Naive thymus-derived CD4-positive, alpha-beta T cell (primary cell): ENCODE measurements at regions not wholly inside any gene's neighbourhood (a gene's known extent, or its start where the extent isn't known, plus 50 kb on each side); places are given as distances from the start of the nearest gene placed in this dataset.

ENCODE experiments used
- ATAC-seq: fragments of 150-1000 bp; cut with Tn5 transposase; 2 replicates; pipeline ENCODE4 v1.10.0; 2021; ENCODE audit warnings: mild to moderate bottlenecking, moderate library complexity
- CTCF ChIA-PET: fragments of 350-600 bp; sonication (Branson Sonifier 250); formaldehyde crosslinking; loops from one replicate; lab custom pipeline; 2021; ENCODE audit warnings: antibody characterized with exemption; lab: Charles Lee
- POLR2A ChIA-PET: fragments of 350-600 bp; sonication (Branson Sonifier 250); formaldehyde crosslinking; loops from one replicate; lab custom pipeline; 2021; ENCODE audit warnings: antibody characterized with exemption, inconsistent platforms; lab: Charles Lee
- DNase-seq, 9 donors: peaks; one replicate each; pipeline versions ENCODE4 v3.0.0 to v3.0.0-alpha.2; 2020 to 2022; ENCODE audit warnings: mixed read lengths in 1 of 9
- H3K27ac ChIP-seq: one replicate; pipeline ENCODE4 v1.7.0; 2013; ENCODE audit warnings: mild to moderate bottlenecking, low read depth, low read length, moderate library complexity
- H3K27me3 ChIP-seq, 2 donors: one replicate each; pipeline ENCODE4 v1.7.0; 2013; ENCODE audit warnings: low read length in 2 of 2, mild to moderate bottlenecking in 2 of 2, moderate library complexity in 2 of 2; ENCODE audit not compliant: control insufficient read depth in 2 of 2, insufficient read depth in 2 of 2
- H3K36me3 ChIP-seq, 3 experiments: 1 replicate in 2 of 3; 2 replicates in 1 of 3; pipeline ENCODE4 v1.7.0; 2013; ENCODE audit warnings: low read length in 3 of 3, mild to moderate bottlenecking in 3 of 3, moderate library complexity in 1 of 3; ENCODE audit not compliant: insufficient read depth in 3 of 3, control insufficient read depth in 2 of 3
- H3K4me1 ChIP-seq, 2 donors: one replicate each; pipeline ENCODE4 v1.7.0; 2013; ENCODE audit warnings: low read length in 2 of 2, mild to moderate bottlenecking in 2 of 2, moderate library complexity in 1 of 2; ENCODE audit not compliant: control insufficient read depth in 2 of 2, insufficient read depth in 2 of 2
- H3K4me3 ChIP-seq: 2 replicates; pipeline ENCODE4 v1.7.0; 2013; ENCODE audit warnings: mild to moderate bottlenecking, low read length
- H3K9me3 ChIP-seq, 3 experiments: 1 replicate in 2 of 3; 2 replicates in 1 of 3; pipeline ENCODE4 v1.7.0; 2013; ENCODE audit warnings: low read length in 3 of 3; ENCODE audit not compliant: control insufficient read depth in 2 of 3
- H3K27ac Mint-ChIP-seq, 9 donors: one replicate each; pipeline ENCODE4 v1.8.0; 2020 to 2022; ENCODE audit warnings: mixed read lengths in 9 of 9, mild to moderate bottlenecking in 8 of 9, moderate library complexity in 5 of 9, inconsistent platforms in 2 of 9
- H3K27me3 Mint-ChIP-seq, 5 donors: one replicate each; pipeline ENCODE4 v1.8.0; 2021 to 2022; ENCODE audit warnings: mixed read lengths in 5 of 5, mild to moderate bottlenecking in 1 of 5
- H3K36me3 Mint-ChIP-seq, 5 donors: one replicate each; pipeline ENCODE4 v1.8.0; 2020 to 2022; ENCODE audit warnings: mixed read lengths in 5 of 5, mild to moderate bottlenecking in 3 of 5, inconsistent platforms in 1 of 5
- H3K4me1 Mint-ChIP-seq, 7 donors: one replicate each; pipeline ENCODE4 v1.8.0; 2020 to 2022; ENCODE audit warnings: mixed read lengths in 7 of 7, mild to moderate bottlenecking in 3 of 7, inconsistent platforms in 1 of 7
- H3K4me3 Mint-ChIP-seq, 10 donors: one replicate each; pipeline ENCODE4 v1.8.0; 2020 to 2022; ENCODE audit warnings: mild to moderate bottlenecking in 10 of 10, mixed read lengths in 10 of 10, moderate library complexity in 6 of 10, inconsistent platforms in 2 of 10
- H3K9me3 Mint-ChIP-seq, 11 donors: one replicate each; pipeline ENCODE4 v1.8.0; 2020 to 2022; ENCODE audit warnings: mixed read lengths in 11 of 11, mild to moderate bottlenecking in 4 of 11, inconsistent platforms in 1 of 11, moderate library complexity in 1 of 11
- intact Hi-C, 2 donors: fragments of 100-400 bp; cut with micrococcal nuclease; formaldehyde crosslinking; loops; one replicate each; pipeline ENCODE4 v1.15.1; 2023

GRCh38 chr10:71084061-71084817, 128.1 kb upstream of the UNC5B start:
- H3K9me3 ChIP-seq = no peaks in the 10 kb centered on the region
- no peak for ATAC-seq
- no peaks in the 10 kb centered on the region for H3K36me3 ChIP-seq
- Mint-ChIP-seq H3K27me3 (peaks cover 0 to 5% (median 0%) of the 10 kb centered on the region in 5 donors), H3K27ac (no peak overlapping the region), H3K36me3 (no peaks in the 10 kb centered on the region), H3K9me3 (no peaks in the 10 kb centered on the region), H3K4me3 (no peak overlapping the region), H3K4me1 (no peaks in the 10 kb centered on the region)
- H3K27me3 ChIP-seq = no peaks in the 10 kb centered on the region
- intact Hi-C loops = no loop called here
- no peak overlapping the region for H3K27ac ChIP-seq
- no peaks in the 10 kb centered on the region for H3K4me1 ChIP-seq
- POLR2A ChIA-PET = interaction anchor here (0.6 kb wide), 1 partner anchor 1165 kb away, joined by 3 read pairs; no protein-coding TSS in a partner anchor
- CTCF ChIA-PET = no interaction called here
- H3K4me3 ChIP-seq = no peak overlapping the region
- DNase-seq = peak in 1 of 9 donors; percentile 13

- Histone ChIP-seq H3K4me1 (no peaks in the 10 kb centered on the region), H3K36me3 (no peaks in the 10 kb centered on the region), H3K9me3 (no peaks in the 10 kb centered on the region), H3K4me3 (no peak overlapping the region), H3K27ac (no peak overlapping the region), H3K27me3 (no peaks in the 10 kb centered on the region)
- H3K4me3 Mint-ChIP-seq = no peak overlapping the region
- ChIA-PET CTCF (no interaction called here), POLR2A (interaction anchor here (0.6 kb wide), 1 partner anchor 1166 kb away, joined by 3 read pairs; no protein-coding TSS in a partner anchor)
- no peak for ATAC-seq
- H3K4me1 Mint-ChIP-seq = no peaks in the 10 kb centered on the region
- peak in 1 of 9 donors; percentile 9 for DNase-seq
- H3K27me3 Mint-ChIP-seq = peaks cover 0 to 5% (median 0%) of the 10 kb centered on the region in 5 donors
- H3K27ac Mint-ChIP-seq = no peak overlapping the region
- intact Hi-C loops = no loop called here
- H3K9me3 Mint-ChIP-seq = no peaks in the 10 kb centered on the region
- no peaks in the 10 kb centered on the region for H3K36me3 Mint-ChIP-seq
These were observed 127.6 kb upstream of the UNC5B start for GRCh38 chr10:71084818-71085126.

GRCh38 chr10:71085689-71086438, 126.5 kb upstream of the UNC5B start:
- ATAC-seq (no peak), DNase-seq (no peak)
- intact Hi-C loops = no loop called here
- Mint-ChIP-seq H3K4me1 (no peaks in the 10 kb centered on the region), H3K36me3 (no peaks in the 10 kb centered on the region), H3K4me3 (no peak overlapping the region), H3K9me3 (peaks cover 0 to 2% (median 0%) of the 10 kb centered on the region in 11 donors), H3K27me3 (peaks cover 0 to 9% (median 6%) of the 10 kb centered on the region in 5 donors), H3K27ac (no peak overlapping the region)
- CTCF ChIA-PET = no interaction called here
- Histone ChIP-seq H3K4me3 (no peak overlapping the region), H3K36me3 (no peaks in the 10 kb centered on the region), H3K27ac (no peak overlapping the region), H3K4me1 (no peaks in the 10 kb centered on the region), H3K9me3 (no peaks in the 10 kb centered on the region), H3K27me3 (no peaks in the 10 kb centered on the region)
- POLR2A ChIA-PET = no interaction called here

GRCh38 chr10:71086439-71087080, 125.8 kb upstream of the UNC5B start:
- POLR2A ChIA-PET = no interaction called here
- no peak overlapping the region for H3K27ac ChIP-seq
- Mint-ChIP-seq H3K27me3 (peaks cover 0 to 11% (median 9%) of the 10 kb centered on the region in 5 donors), H3K36me3 (no peaks in the 10 kb centered on the region), H3K4me3 (no peak overlapping the region), H3K9me3 (peaks cover 0 to 2% (median 0%) of the 10 kb centered on the region in 11 donors), H3K4me1 (no peaks in the 10 kb centered on the region), H3K27ac (no peak overlapping the region)
- no peaks in the 10 kb centered on the region for H3K4me1 ChIP-seq
- ATAC-seq (no peak), DNase-seq (no peak)
- H3K9me3 ChIP-seq = no peaks in the 10 kb centered on the region
- intact Hi-C loops = no loop called here
- no peaks in the 10 kb centered on the region for H3K36me3 ChIP-seq
- no peaks in the 10 kb centered on the region for H3K27me3 ChIP-seq
- H3K4me3 ChIP-seq = no peak overlapping the region
- CTCF ChIA-PET = no interaction called here

GRCh38 chr10:71087622-71088021, 124.7 kb upstream of the UNC5B start:
- ChIA-PET CTCF (no interaction called here), POLR2A (no interaction called here)
- no peaks in the 10 kb centered on the region for H3K27me3 ChIP-seq
- H3K4me3 ChIP-seq = no peak overlapping the region
- intact Hi-C loops = no loop called here
- Mint-ChIP-seq H3K36me3 (no peaks in the 10 kb centered on the region), H3K9me3 (peaks cover 0 to 2% (median 0%) of the 10 kb centered on the region in 11 donors), H3K4me3 (no peak overlapping the region), H3K4me1 (no peaks in the 10 kb centered on the region), H3K27ac (no peak overlapping the region), H3K27me3 (peaks cover 0 to 11% (median 9%) of the 10 kb centered on the region in 5 donors)
- H3K27ac ChIP-seq = no peak overlapping the region
- no peaks in the 10 kb centered on the region for H3K36me3 ChIP-seq
- ATAC-seq (no peak), DNase-seq (peak in 1 of 9 donors; percentile 4)
- H3K9me3 ChIP-seq = no peaks in the 10 kb centered on the region
- H3K4me1 ChIP-seq = no peaks in the 10 kb centered on the region

GRCh38 chr10:71088054-71088453, 124.3 kb upstream of the UNC5B start:
- POLR2A ChIA-PET = no interaction called here
- CTCF ChIA-PET = no interaction called here
- Mint-ChIP-seq H3K4me3 (no peak overlapping the region), H3K27me3 (peaks cover 0 to 11% (median 9%) of the 10 kb centered on the region in 5 donors), H3K27ac (no peak overlapping the region), H3K4me1 (no peaks in the 10 kb centered on the region), H3K36me3 (no peaks in the 10 kb centered on the region), H3K9me3 (peaks cover 0 to 4% (median 0%) of the 10 kb centered on the region in 11 donors)
- ATAC-seq (no peak), DNase-seq (no peak)
- H3K36me3 ChIP-seq = no peaks in the 10 kb centered on the region
- intact Hi-C loops = no loop called here
- no peaks in the 10 kb centered on the region for H3K4me1 ChIP-seq
- H3K27me3 ChIP-seq = no peaks in the 10 kb centered on the region
- no peak overlapping the region for H3K4me3 ChIP-seq
- H3K27ac ChIP-seq = no peak overlapping the region
- H3K9me3 ChIP-seq = no peaks in the 10 kb centered on the region
